HepG2 (cell line): ENCODE measurements at regions not wholly inside any gene's neighbourhood (a gene's known extent, or its start where the extent isn't known, plus 50 kb on each side); places are given as distances from the start of the nearest gene placed in this dataset.

Experiments
- ATAC-seq: fragments of 200-7000 bp; cut with Tn5 transposase; 3 replicates; pipeline ENCODE4 v1.9.1; 2020; ENCODE audit warnings: mild to moderate bottlenecking, moderate library complexity
- BruUV-seq: library from RNA; stranded (reverse); fragments of 400-500 nt; replicated peaks from 2 replicates; lab custom pipeline; 2021; lab: Mats Ljungman, UMichigan
- CTCF ChIA-PET: fragments of 300-600 bp; formaldehyde crosslinking; extraction: SDS; loops from one replicate; lab custom pipeline; 2021; ENCODE audit warnings: low total read pairs, inconsistent platforms, low intra/inter-chr PET ratio; lab: Yijun Ruan, JAX
- POLR2A ChIA-PET: fragments of 350-600 bp; sonication (Branson Sonifier 250); formaldehyde crosslinking; loops from one replicate; lab custom pipeline; 2020; ENCODE audit warnings: antibody characterized with exemption, inconsistent platforms; lab: Yijun Ruan, JAX
- DNase-seq: peaks from one replicate; pipeline ENCODE4 v3.0.0-alpha.2; 2015; ENCODE audit warnings: low spot score
- FAIRE-seq: peaks from 3 replicates; lab custom pipeline; 2011; peaks lifted over from hg19 to GRCh38; lab: Jason Lieb, UNC
- H2AFZ ChIP-seq: one replicate; pipeline ENCODE4 v1.6.1; 2011; ENCODE audit warnings: low read length, inconsistent platforms
- H3K27ac ChIP-seq: fragments of 300-600 bp; 3 replicates; pipeline ENCODE4 v1.8.0; 2011; ENCODE audit warnings: mixed run types, mild to moderate bottlenecking, mixed read lengths, low read length, inconsistent platforms; ENCODE audit not compliant: insufficient read depth; ENCODE audit errors: extremely low read length
- H3K27me3 ChIP-seq, 2 experiments: fragments of 200-600 bp in 1 of 2; 2 replicates in 1 of 2; 3 replicates in 1 of 2; pipeline versions ENCODE4 v1.6.0 to v1.8.0; 2011; ENCODE audit warnings: low read length in 2 of 2, mild to moderate bottlenecking in 2 of 2, moderate library complexity in 2 of 2, inconsistent platforms in 1 of 2; ENCODE audit not compliant: insufficient read depth in 2 of 2, control insufficient read depth in 1 of 2
- H3K36me3 ChIP-seq, 2 experiments: fragments of 200-600 bp in 1 of 2; replicated peaks in 1 of 2; 2 replicates in 1 of 2; 3 replicates in 1 of 2; pipeline versions ENCODE4 v1.5.1 to v1.8.0; 2011; ENCODE audit warnings: low read length in 2 of 2, inconsistent platforms in 1 of 2; ENCODE audit not compliant: insufficient read depth in 2 of 2, control insufficient read depth in 1 of 2
- H3K4me1 ChIP-seq: 2 replicates; pipeline ENCODE4 v1.5.1; 2012; ENCODE audit warnings: low read length, inconsistent platforms; ENCODE audit not compliant: insufficient read depth
- H3K4me2 ChIP-seq: 2 replicates; pipeline ENCODE4 v1.6.0; 2011; ENCODE audit warnings: low read depth, low read length, inconsistent platforms
- H3K4me3 ChIP-seq, 3 experiments: fragments of 200-600 bp in 1 of 3; sonication (generic), shearing (Covaris generic) in 1 of 3; replicated peaks in 1 of 3; 2 replicates each; pipeline ENCODE4 v1.5.1; 2011 to 2016; ENCODE audit warnings: low read length in 3 of 3, inconsistent platforms in 2 of 3, low read depth in 2 of 3, mild to moderate bottlenecking in 2 of 3, control low read depth in 1 of 3, mixed read lengths in 1 of 3; ENCODE audit not compliant: insufficient read depth in 1 of 3
- H3K79me2 ChIP-seq: one replicate; pipeline ENCODE4 v1.6.1; 2011; ENCODE audit warnings: low read length, inconsistent platforms; ENCODE audit not compliant: insufficient read depth
- H3K9ac ChIP-seq: 2 replicates; pipeline ENCODE4 v1.6.0; 2011; ENCODE audit warnings: mild to moderate bottlenecking, low read depth, low read length, inconsistent platforms; ENCODE audit not compliant: insufficient read depth
- H3K9me3 ChIP-seq: 2 replicates; pipeline ENCODE4 v1.5.1; 2012; ENCODE audit warnings: mild to moderate bottlenecking, low read length
- H4K20me1 ChIP-seq: 2 replicates; pipeline ENCODE4 v1.6.0; 2011; ENCODE audit warnings: inconsistent platforms, mild to moderate bottlenecking, low read length, moderate library complexity; ENCODE audit not compliant: insufficient read depth
- ADNP ChIP-seq: sonication (generic); formaldehyde crosslinking; IDR thresholded peaks from 2 replicates; pipeline ENCODE4 v1.4.0; 2020; ENCODE audit warnings: missing genetic modification reagents
- HOXA3 ChIP-seq: sonication (generic); formaldehyde crosslinking; IDR thresholded peaks from 2 replicates; pipeline ENCODE4 v1.5.0; 2020; ENCODE audit warnings: missing genetic modification reagents
- TARDBP ChIP-seq: sonication (generic); formaldehyde crosslinking; IDR thresholded peaks from 2 replicates; pipeline ENCODE4 v1.8.0; 2022; ENCODE audit warnings: mild to moderate bottlenecking, missing genetic modification reagents
- ZEB1 ChIP-seq: IDR thresholded peaks from 2 replicates; pipeline ENCODE4 v1.6.1; 2012; ENCODE audit warnings: mild to moderate bottlenecking, low read depth, inconsistent platforms; ENCODE audit not compliant: insufficient replicate concordance
- ZKSCAN1 ChIP-seq: fragments of 150-350 bp; IDR thresholded peaks from 2 replicates; pipeline ENCODE4 v1.6.1; 2014; ENCODE audit warnings: low read length
- WGBS: methylation state at CpG from one replicate; pipeline ENCODE4 v1.1.6; 2017; ENCODE audit warnings: low lambda C conversion rate; 5-methylcytosine and 5-hydroxymethylcytosine counted together
- in situ Hi-C: cut with HindIII; loops from 2 replicates; pipeline ENCODE4 v1.10.0; 2017; ENCODE audit warnings: low pct_unique_long_range_greater_than_20kb; ENCODE audit not compliant: extremely low pct_ligation_motif_present
- intact Hi-C: fragments of 100-400 bp; cut with micrococcal nuclease; formaldehyde crosslinking; loops from one replicate; pipeline ENCODE4 v1.10.0; 2022; ENCODE audit not compliant: unreplicated experiment
- TF ChIP-seq, protein P1 (sequence below): sonication (generic); formaldehyde crosslinking; IDR thresholded peaks from 2 replicates; pipeline ENCODE4 v1.4.0; 2020; ENCODE audit warnings: missing genetic modification reagents
- TF ChIP-seq, protein P2 (sequence below): IDR thresholded peaks from 2 replicates; pipeline ENCODE4 v1.6.1; 2018; ENCODE audit warnings: missing genetic modification reagents
- TF ChIP-seq, protein P3 (sequence below): sonication (generic); formaldehyde crosslinking; IDR thresholded peaks from 2 replicates; pipeline ENCODE4 v1.9.0; 2022; ENCODE audit warnings: missing genetic modification reagents, mild to moderate bottlenecking, borderline replicate concordance
- TF ChIP-seq, protein P4 (sequence below): sonication (generic); formaldehyde crosslinking; IDR thresholded peaks from 2 replicates; pipeline ENCODE4 v1.4.0; 2020; ENCODE audit warnings: missing genetic modification reagents
- TF ChIP-seq, protein P5 (sequence below): sonication (generic); formaldehyde crosslinking; IDR thresholded peaks from 2 replicates; pipeline ENCODE4 v1.4.0; 2020; ENCODE audit warnings: missing genetic modification reagents

DNA sequence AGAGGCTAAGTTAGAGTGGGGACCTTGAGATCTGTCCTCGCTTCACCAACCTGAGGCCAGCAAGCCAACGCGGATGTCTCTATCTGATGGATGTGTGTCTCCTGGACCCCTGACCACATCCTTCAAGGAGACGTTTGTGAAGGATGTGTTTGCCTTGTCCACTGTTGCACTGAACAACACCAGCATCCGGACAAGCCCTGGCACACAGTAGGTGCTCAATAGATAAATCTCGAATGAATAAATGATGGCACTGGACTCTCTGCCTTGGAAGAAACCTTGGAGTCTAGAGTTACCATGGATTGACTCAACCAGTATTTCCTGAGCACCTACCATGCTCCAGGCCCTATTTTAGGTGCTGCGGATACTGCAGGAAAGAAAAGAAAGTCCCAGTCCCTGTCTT, 97.7 kb upstream of the PTPN1 start:
- H3K4me1 ChIP-seq, result peaks cover 91% of the 10 kb centered on the region
- WGBS, result 75% methylated on average over 7 of the region's 7 CpGs
- H3K4me3 ChIP-seq, result no peak overlapping the region
- ChIA-PET POLR2A (interaction anchor here (0.9 to 5.9 kb wide), 14 partner anchors 10 to 224 kb away, joined by 3 to 53 read pairs (median 5); partner anchors contain the start of gene CEBPB), CTCF (no interaction called here)
- no peak overlapping the region for H2AFZ ChIP-seq
- H3K9ac ChIP-seq, result no peak overlapping the region
- DNase-seq (no peak), FAIRE-seq (no peak), ATAC-seq (no peak)
- no TSS peak for BruUV-seq
- no peaks in the 10 kb centered on the region for H3K36me3 ChIP-seq
- in situ Hi-C loops (no loop called here), intact Hi-C loops (no loop called here)
- no peaks in the 10 kb centered on the region for H3K9me3 ChIP-seq
- TF ChIP-seq, protein P1, sequence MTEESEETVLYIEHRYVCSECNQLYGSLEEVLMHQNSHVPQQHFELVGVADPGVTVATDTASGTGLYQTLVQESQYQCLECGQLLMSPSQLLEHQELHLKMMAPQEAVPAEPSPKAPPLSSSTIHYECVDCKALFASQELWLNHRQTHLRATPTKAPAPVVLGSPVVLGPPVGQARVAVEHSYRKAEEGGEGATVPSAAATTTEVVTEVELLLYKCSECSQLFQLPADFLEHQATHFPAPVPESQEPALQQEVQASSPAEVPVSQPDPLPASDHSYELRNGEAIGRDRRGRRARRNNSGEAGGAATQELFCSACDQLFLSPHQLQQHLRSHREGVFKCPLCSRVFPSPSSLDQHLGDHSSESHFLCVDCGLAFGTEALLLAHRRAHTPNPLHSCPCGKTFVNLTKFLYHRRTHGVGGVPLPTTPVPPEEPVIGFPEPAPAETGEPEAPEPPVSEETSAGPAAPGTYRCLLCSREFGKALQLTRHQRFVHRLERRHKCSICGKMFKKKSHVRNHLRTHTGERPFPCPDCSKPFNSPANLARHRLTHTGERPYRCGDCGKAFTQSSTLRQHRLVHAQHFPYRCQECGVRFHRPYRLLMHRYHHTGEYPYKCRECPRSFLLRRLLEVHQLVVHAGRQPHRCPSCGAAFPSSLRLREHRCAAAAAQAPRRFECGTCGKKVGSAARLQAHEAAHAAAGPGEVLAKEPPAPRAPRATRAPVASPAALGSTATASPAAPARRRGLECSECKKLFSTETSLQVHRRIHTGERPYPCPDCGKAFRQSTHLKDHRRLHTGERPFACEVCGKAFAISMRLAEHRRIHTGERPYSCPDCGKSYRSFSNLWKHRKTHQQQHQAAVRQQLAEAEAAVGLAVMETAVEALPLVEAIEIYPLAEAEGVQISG (CRISPR knock-in tag), result peak; percentile 2; the same call in 1 of the 2 replicates
- TF ChIP-seq TARDBP (no peak), ZKSCAN1 (peak; percentile 77)
- H3K4me2 ChIP-seq, result no peak overlapping the region
- no peak overlapping the region for H3K27ac ChIP-seq
- H3K79me2 ChIP-seq, result no peaks in the 10 kb centered on the region
- H3K27me3 ChIP-seq, result no peaks in the 10 kb centered on the region
- H4K20me1 ChIP-seq, result no peaks in the 10 kb centered on the region

DNA sequence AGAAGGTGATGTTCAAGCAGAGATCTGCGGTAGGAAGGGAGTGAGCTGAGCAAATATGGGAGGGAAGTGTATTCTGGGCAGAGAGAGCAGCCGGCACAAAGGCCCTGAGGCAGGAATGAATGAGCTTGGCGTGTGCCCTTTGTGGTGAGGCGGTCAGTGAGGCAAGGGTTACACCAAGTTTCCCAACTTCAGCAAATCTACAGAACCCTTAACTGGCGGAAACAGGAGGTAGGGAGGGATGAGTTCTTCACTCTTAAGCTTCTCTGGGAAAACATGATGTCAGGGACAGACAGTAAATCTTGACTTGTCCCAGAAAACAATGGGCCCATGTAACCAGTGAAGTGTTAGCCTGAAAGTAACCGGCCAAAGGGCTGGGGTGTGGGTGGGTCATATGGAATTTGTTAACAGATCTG, 97.1 kb upstream of the PTPN1 start:
- FAIRE-seq (peak; percentile 64), ATAC-seq (peak; percentile 12), DNase-seq (peak; percentile 82)
- intact Hi-C loops (no loop called here), in situ Hi-C loops (no loop called here)
- WGBS, result 7% methylated on average over 6 of the region's 6 CpGs
- Histone ChIP-seq H3K36me3 (no peaks in the 10 kb centered on the region), H4K20me1 (no peaks in the 10 kb centered on the region), H3K9me3 (no peaks in the 10 kb centered on the region), H3K9ac (no peak overlapping the region), H3K4me2 (peak overlapping the region; percentile 26), H3K27me3 (no peaks in the 10 kb centered on the region), H2AFZ (no peak overlapping the region), H3K4me3 (no peak overlapping the region), H3K27ac (no peak overlapping the region), H3K4me1 (peaks cover 91% of the 10 kb centered on the region), H3K79me2 (no peaks in the 10 kb centered on the region)
- CTCF ChIA-PET, result no interaction called here
- BruUV-seq, result no TSS peak
- POLR2A ChIA-PET, result interaction anchor here (0.9 to 5.9 kb wide), 15 partner anchors 10 to 224 kb away, joined by 3 to 53 read pairs (median 4); partner anchors contain the start of gene CEBPB
- TF ChIP-seq, protein P2, sequence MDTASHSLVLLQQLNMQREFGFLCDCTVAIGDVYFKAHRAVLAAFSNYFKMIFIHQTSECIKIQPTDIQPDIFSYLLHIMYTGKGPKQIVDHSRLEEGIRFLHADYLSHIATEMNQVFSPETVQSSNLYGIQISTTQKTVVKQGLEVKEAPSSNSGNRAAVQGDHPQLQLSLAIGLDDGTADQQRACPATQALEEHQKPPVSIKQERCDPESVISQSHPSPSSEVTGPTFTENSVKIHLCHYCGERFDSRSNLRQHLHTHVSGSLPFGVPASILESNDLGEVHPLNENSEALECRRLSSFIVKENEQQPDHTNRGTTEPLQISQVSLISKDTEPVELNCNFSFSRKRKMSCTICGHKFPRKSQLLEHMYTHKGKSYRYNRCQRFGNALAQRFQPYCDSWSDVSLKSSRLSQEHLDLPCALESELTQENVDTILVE (CRISPR knock-in tag), result 0 out of 2 replicates have a peak, but pooled peaks have one; percentile 20
- TF ChIP-seq ADNP (CRISPR knock-in tag) (peak; percentile 93), HOXA3 (CRISPR knock-in tag) (peak; percentile 27; the same call in 1 of the 2 replicates), ZEB1 (no peak)
- TF ChIP-seq, protein P3, sequence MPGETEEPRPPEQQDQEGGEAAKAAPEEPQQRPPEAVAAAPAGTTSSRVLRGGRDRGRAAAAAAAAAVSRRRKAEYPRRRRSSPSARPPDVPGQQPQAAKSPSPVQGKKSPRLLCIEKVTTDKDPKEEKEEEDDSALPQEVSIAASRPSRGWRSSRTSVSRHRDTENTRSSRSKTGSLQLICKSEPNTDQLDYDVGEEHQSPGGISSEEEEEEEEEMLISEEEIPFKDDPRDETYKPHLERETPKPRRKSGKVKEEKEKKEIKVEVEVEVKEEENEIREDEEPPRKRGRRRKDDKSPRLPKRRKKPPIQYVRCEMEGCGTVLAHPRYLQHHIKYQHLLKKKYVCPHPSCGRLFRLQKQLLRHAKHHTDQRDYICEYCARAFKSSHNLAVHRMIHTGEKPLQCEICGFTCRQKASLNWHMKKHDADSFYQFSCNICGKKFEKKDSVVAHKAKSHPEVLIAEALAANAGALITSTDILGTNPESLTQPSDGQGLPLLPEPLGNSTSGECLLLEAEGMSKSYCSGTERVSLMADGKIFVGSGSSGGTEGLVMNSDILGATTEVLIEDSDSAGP (CRISPR knock-in tag), result no peak
- TF ChIP-seq, protein P4, sequence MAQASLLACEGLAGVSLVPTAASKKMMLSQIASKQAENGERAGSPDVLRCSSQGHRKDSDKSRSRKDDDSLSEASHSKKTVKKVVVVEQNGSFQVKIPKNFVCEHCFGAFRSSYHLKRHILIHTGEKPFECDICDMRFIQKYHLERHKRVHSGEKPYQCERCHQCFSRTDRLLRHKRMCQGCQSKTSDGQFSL (CRISPR knock-in tag), result no peak
- TF ChIP-seq, protein P5, sequence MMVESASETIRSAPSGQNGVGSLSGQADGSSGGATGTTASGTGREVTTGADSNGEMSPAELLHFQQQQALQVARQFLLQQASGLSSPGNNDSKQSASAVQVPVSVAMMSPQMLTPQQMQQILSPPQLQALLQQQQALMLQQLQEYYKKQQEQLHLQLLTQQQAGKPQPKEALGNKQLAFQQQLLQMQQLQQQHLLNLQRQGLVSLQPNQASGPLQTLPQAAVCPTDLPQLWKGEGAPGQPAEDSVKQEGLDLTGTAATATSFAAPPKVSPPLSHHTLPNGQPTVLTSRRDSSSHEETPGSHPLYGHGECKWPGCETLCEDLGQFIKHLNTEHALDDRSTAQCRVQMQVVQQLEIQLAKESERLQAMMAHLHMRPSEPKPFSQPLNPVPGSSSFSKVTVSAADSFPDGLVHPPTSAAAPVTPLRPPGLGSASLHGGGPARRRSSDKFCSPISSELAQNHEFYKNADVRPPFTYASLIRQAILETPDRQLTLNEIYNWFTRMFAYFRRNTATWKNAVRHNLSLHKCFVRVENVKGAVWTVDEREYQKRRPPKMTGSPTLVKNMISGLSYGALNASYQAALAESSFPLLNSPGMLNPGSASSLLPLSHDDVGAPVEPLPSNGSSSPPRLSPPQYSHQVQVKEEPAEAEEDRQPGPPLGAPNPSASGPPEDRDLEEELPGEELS (CRISPR knock-in tag), result no peak
